GM12878 (cell line): ENCODE measurements at regions not wholly inside any gene's neighbourhood (a gene's known extent, or its start where the extent isn't known, plus 50 kb on each side); places are given as distances from the start of the nearest gene placed in this dataset.
A peak's percentile ranks its signal among the peaks of the same experiment; 100 is the strongest.

Source experiments
- ATF7 ChIP-seq: fragments of 450-650 bp; IDR thresholded peaks from 2 replicates; pipeline ENCODE4 v1.6.1; 2016; ENCODE audit warnings: low read depth, mild to moderate bottlenecking
- BACH1 ChIP-seq: fragments of 450-650 bp; IDR thresholded peaks from 2 replicates; pipeline ENCODE4 v1.6.1; 2017; ENCODE audit warnings: mild to moderate bottlenecking, borderline replicate concordance
- CBFB ChIP-seq: IDR thresholded peaks from 2 replicates; pipeline ENCODE4 v1.6.1; 2016; ENCODE audit warnings: antibody characterized with exemption, low read depth
- CBX3 ChIP-seq: fragments of 200-600 bp; sonication (generic); IDR thresholded peaks from 2 replicates; pipeline ENCODE4 v1.6.1; 2016; ENCODE audit warnings: low read depth, borderline replicate concordance
- CREB1 ChIP-seq: IDR thresholded peaks from 2 replicates; pipeline ENCODE4 v1.6.1; 2012; ENCODE audit warnings: low read depth, mild to moderate bottlenecking, inconsistent platforms
- EED ChIP-seq: sonication (generic); IDR thresholded peaks from 2 replicates; pipeline ENCODE4 v1.6.1; 2016; ENCODE audit warnings: antibody characterized with exemption, low read depth
- FOXK2 ChIP-seq: fragments of 450-650 bp; IDR thresholded peaks from 2 replicates; pipeline ENCODE4 v1.6.1; 2017; ENCODE audit warnings: mild to moderate bottlenecking, moderate library complexity
- MTA2 ChIP-seq: fragments of 450-650 bp; IDR thresholded peaks from 2 replicates; pipeline ENCODE4 v1.6.1; 2016; ENCODE audit warnings: low read depth, mild to moderate bottlenecking, moderate library complexity
- MTA3 ChIP-seq: IDR thresholded peaks from 2 replicates; pipeline ENCODE4 v1.6.1; 2012; ENCODE audit warnings: low read length, inconsistent platforms, borderline replicate concordance
- MXI1 ChIP-seq: fragments of 150-350 bp; IDR thresholded peaks from 2 replicates; pipeline ENCODE4 v1.6.1; 2011; ENCODE audit warnings: low read depth, mild to moderate bottlenecking, inconsistent platforms, low read length, improper control_type of control experiment
- NFYA ChIP-seq: IDR thresholded peaks from 2 replicates; pipeline ENCODE4 v1.6.1; 2011; ENCODE audit warnings: low read depth, mild to moderate bottlenecking, low read length, improper control_type of control experiment, borderline replicate concordance
- NR2F1 ChIP-seq: fragments of 450-650 bp; conservative IDR thresholded peaks from 2 replicates; pipeline ENCODE4 v1.6.1; 2017; ENCODE audit warnings: mild to moderate bottlenecking
- NRF1 ChIP-seq: conservative IDR thresholded peaks from 2 replicates; pipeline ENCODE4 v1.6.1; 2011; ENCODE audit warnings: mild to moderate bottlenecking, low read depth, low read length, improper control_type of control experiment
- POLR2A ChIP-seq: IDR thresholded peaks from 2 replicates; pipeline ENCODE4 v1.6.1; 2011; ENCODE audit warnings: low read depth, mild to moderate bottlenecking, low read length
- RAD21 ChIP-seq: IDR thresholded peaks from 2 replicates; pipeline ENCODE4 v1.6.1; 2011; ENCODE audit warnings: mild to moderate bottlenecking, low read depth, low read length, moderate library complexity; ENCODE audit not compliant: insufficient read depth
- SIN3A ChIP-seq: IDR thresholded peaks from 2 replicates; pipeline ENCODE4 v1.6.1; 2012; ENCODE audit warnings: low read depth, low read length, improper control_type of control experiment
- SMARCA5 ChIP-seq: fragments of 450-650 bp; IDR thresholded peaks from 2 replicates; pipeline ENCODE4 v1.6.1; 2017; ENCODE audit warnings: mild to moderate bottlenecking
- SRF ChIP-seq, 2 experiments: IDR thresholded peaks; 2 replicates each; pipeline ENCODE4 v1.6.1; 2011; ENCODE audit warnings: low read depth in 2 of 2, low read length in 2 of 2, mild to moderate bottlenecking in 1 of 2, moderate library complexity in 1 of 2
- TBL1XR1 ChIP-seq: IDR thresholded peaks from 2 replicates; pipeline ENCODE4 v1.6.1; 2012; ENCODE audit warnings: low read depth, low read length, improper control_type of control experiment
- TCF3 ChIP-seq: IDR thresholded peaks from 2 replicates; pipeline ENCODE4 v1.6.1; 2012; ENCODE audit warnings: low read depth, mild to moderate bottlenecking, low read length, borderline replicate concordance; ENCODE audit not compliant: insufficient read depth
- TF ChIP-seq, protein P1 (sequence below): IDR thresholded peaks from 2 replicates; pipeline ENCODE4 v1.6.1; 2012; ENCODE audit warnings: mild to moderate bottlenecking, low read depth, low read length
- TF ChIP-seq, protein P2 (sequence below): IDR thresholded peaks from 2 replicates; pipeline ENCODE4 v1.6.1; 2012; ENCODE audit warnings: low read length, inconsistent platforms
- TF ChIP-seq, protein P3 (sequence below): fragments of 450-650 bp; formaldehyde crosslinking; IDR thresholded peaks from 2 replicates; pipeline ENCODE4 v1.5.0; 2022; ENCODE audit warnings: mild to moderate bottlenecking, missing genetic modification characterization
- TF ChIP-seq, protein P4 (sequence below): fragments of 450-650 bp; IDR thresholded peaks from 2 replicates; pipeline ENCODE4 v1.6.1; 2017; ENCODE audit warnings: mild to moderate bottlenecking

DNA sequence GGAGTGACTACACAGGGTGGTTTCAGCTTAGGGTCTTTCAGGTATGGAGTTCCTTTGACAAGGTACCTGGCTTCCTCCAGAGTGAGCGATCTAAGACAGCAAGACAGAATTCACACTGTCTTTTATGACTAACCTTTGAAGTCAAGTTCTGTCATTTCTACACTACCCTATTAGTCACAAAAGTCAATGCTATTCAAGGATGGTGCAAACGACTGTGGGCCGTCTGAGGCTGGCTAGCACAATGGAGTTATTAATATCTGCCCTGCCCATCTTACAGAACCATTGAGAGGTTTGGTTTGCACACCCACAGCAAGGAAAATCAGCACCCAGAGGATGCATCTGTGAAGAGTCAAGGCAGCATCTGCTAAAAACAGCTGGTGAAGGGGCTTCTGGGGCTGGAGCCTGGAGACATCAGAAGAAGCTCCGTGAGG is 62.9 kb upstream of the XCR1 start (continued):
- TF ChIP-seq, protein P1, sequence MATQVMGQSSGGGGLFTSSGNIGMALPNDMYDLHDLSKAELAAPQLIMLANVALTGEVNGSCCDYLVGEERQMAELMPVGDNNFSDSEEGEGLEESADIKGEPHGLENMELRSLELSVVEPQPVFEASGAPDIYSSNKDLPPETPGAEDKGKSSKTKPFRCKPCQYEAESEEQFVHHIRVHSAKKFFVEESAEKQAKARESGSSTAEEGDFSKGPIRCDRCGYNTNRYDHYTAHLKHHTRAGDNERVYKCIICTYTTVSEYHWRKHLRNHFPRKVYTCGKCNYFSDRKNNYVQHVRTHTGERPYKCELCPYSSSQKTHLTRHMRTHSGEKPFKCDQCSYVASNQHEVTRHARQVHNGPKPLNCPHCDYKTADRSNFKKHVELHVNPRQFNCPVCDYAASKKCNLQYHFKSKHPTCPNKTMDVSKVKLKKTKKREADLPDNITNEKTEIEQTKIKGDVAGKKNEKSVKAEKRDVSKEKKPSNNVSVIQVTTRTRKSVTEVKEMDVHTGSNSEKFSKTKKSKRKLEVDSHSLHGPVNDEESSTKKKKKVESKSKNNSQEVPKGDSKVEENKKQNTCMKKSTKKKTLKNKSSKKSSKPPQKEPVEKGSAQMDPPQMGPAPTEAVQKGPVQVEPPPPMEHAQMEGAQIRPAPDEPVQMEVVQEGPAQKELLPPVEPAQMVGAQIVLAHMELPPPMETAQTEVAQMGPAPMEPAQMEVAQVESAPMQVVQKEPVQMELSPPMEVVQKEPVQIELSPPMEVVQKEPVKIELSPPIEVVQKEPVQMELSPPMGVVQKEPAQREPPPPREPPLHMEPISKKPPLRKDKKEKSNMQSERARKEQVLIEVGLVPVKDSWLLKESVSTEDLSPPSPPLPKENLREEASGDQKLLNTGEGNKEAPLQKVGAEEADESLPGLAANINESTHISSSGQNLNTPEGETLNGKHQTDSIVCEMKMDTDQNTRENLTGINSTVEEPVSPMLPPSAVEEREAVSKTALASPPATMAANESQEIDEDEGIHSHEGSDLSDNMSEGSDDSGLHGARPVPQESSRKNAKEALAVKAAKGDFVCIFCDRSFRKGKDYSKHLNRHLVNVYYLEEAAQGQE: no peak
- TF ChIP-seq CBFB (no peak), CREB1 (peak; percentile 35; the same call in 1 of the 2 replicates), BACH1 (no peak), TCF3 (no peak), TBL1XR1 (no peak), CBX3 (no peak), POLR2A (no peak), MTA2 (no peak), MTA3 (peak; percentile 52; the same call in 1 of the 2 replicates), RAD21 (0 out of 2 replicates have a peak, but pooled peaks have one; percentile 14), FOXK2 (no peak), MXI1 (no peak), SIN3A (no peak), NR2F1 (peak; percentile 28; the same call in 1 of the 2 replicates), SRF (IDR thresholded peaks at IDR 0.05; ENCODE audit: low read depth in 2 of 2, low read length in 2 of 2) (no peak), ATF7 (peak; percentile 36; the same call in 1 of the 2 replicates), NFYA (no peak), EED (peak; percentile 53; the same call in 1 of the 2 replicates), NRF1 (no peak), SMARCA5 (no peak)
- TF ChIP-seq, protein P2, sequence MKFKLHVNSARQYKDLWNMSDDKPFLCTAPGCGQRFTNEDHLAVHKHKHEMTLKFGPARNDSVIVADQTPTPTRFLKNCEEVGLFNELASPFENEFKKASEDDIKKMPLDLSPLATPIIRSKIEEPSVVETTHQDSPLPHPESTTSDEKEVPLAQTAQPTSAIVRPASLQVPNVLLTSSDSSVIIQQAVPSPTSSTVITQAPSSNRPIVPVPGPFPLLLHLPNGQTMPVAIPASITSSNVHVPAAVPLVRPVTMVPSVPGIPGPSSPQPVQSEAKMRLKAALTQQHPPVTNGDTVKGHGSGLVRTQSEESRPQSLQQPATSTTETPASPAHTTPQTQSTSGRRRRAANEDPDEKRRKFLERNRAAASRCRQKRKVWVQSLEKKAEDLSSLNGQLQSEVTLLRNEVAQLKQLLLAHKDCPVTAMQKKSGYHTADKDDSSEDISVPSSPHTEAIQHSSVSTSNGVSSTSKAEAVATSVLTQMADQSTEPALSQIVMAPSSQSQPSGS: peak; percentile 76
- TF ChIP-seq, protein P3, sequence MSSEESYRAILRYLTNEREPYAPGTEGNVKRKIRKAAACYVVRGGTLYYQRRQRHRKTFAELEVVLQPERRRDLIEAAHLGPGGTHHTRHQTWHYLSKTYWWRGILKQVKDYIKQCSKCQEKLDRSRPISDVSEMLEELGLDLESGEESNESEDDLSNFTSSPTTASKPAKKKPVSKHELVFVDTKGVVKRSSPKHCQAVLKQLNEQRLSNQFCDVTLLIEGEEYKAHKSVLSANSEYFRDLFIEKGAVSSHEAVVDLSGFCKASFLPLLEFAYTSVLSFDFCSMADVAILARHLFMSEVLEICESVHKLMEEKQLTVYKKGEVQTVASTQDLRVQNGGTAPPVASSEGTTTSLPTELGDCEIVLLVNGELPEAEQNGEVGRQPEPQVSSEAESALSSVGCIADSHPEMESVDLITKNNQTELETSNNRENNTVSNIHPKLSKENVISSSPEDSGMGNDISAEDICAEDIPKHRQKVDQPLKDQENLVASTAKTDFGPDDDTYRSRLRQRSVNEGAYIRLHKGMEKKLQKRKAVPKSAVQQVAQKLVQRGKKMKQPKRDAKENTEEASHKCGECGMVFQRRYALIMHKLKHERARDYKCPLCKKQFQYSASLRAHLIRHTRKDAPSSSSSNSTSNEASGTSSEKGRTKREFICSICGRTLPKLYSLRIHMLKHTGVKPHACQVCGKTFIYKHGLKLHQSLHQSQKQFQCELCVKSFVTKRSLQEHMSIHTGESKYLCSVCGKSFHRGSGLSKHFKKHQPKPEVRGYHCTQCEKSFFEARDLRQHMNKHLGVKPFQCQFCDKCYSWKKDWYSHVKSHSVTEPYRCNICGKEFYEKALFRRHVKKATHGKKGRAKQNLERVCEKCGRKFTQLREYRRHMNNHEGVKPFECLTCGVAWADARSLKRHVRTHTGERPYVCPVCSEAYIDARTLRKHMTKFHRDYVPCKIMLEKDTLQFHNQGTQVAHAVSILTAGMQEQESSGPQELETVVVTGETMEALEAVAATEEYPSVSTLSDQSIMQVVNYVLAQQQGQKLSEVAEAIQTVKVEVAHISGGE: no peak
- TF ChIP-seq, protein P4, sequence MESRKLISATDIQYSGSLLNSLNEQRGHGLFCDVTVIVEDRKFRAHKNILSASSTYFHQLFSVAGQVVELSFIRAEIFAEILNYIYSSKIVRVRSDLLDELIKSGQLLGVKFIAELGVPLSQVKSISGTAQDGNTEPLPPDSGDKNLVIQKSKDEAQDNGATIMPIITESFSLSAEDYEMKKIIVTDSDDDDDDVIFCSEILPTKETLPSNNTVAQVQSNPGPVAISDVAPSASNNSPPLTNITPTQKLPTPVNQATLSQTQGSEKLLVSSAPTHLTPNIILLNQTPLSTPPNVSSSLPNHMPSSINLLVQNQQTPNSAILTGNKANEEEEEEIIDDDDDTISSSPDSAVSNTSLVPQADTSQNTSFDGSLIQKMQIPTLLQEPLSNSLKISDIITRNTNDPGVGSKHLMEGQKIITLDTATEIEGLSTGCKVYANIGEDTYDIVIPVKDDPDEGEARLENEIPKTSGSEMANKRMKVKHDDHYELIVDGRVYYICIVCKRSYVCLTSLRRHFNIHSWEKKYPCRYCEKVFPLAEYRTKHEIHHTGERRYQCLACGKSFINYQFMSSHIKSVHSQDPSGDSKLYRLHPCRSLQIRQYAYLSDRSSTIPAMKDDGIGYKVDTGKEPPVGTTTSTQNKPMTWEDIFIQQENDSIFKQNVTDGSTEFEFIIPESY: no peak
